Myocyte (in vitro differentiated cells): ENCODE measurements at regions not wholly inside any gene's neighbourhood (a gene's known extent, or its start where the extent isn't known, plus 50 kb on each side); places are given as distances from the start of the nearest gene placed in this dataset.
"Not testable (repeated sequence)": the region's sequence is repeated elsewhere in the genome, so short reads cannot be mapped to it uniquely, and the experiment has no call there.

Experiments used
- DNase-seq: peaks from one replicate; pipeline ENCODE4 v3.0.0-alpha.2; 2012; ENCODE audit warnings: low read depth

DNA sequence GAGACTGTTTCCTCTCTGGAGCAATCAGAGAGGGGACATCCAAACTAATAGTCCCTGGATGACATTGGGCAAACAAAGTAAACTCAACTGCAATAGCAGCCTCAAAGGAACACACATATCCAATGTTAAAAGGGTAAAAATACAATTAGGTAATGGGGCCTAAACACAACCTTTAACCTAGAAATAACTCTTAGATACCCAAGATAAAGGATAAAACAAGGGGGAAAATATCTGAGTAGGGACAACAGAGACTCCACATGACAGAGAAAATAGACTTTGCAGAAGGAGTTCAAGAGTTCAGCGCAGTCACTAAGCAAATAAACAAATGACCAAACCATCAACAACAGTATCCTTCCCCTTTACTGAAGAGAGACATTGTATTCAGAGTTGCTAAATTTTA lies 149.3 kb downstream of the FBXO4 start:
- DNase-seq: no peak

DNA sequence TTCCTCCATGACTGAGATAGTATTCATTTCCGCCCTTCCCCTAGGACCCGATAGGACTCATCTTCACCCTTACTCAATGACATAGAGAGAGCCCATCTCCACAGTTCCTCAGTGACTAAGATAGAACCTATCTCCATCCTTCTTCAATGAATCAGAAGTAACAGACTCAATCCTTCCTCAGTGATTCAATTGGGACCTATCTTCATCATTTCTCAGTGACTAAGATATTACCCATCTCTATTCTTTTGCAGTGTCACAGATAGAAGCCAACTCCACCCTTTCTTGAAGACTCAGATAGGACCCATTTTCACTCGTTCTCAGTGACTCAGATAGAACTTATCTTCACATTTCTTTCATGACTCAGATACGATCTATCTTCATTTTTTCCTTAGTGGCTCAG lies 164.6 kb downstream of the FBXO4 start:
- no peak for DNase-seq

DNA sequence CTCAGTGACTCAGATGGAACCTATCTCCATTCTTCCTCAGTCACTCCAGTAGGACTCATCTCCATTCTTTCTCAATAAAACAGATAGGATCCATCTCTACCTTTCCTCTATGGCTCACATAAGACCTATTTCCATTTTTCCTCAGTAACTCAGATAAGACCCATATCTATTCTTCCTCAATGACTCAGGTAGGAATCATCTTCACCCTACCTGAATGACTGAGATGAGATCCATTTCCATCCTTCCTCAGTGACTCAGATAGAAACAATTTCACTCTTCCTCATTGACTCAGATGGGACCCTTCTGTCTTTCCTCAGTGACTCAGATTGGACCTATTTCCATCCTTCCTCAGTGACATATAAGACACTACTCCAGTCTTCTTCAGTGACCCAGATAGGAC lies 165.1 kb downstream of the FBXO4 start:
- no peak for DNase-seq

DNA sequence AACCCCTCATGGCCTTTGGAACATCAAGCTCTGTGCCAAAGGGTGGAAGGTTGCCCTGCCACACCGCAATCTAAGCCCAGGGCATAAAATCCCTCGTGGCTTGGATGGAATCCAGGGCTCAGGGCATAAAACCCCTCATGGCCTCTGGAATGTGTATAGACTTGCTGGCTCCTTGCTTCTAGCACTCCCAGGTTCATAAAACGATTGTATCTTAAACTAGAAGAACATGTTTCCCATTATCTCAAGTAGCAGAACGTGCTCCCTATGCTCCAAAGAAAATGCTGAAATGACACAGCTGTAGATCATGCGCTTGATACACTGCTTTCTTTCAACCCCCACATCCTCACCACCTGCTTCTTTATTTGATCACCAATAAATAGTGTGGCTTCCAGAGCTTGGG lies 174.8 kb downstream of the FBXO4 start:
- not testable (repeated sequence) for DNase-seq

DNA sequence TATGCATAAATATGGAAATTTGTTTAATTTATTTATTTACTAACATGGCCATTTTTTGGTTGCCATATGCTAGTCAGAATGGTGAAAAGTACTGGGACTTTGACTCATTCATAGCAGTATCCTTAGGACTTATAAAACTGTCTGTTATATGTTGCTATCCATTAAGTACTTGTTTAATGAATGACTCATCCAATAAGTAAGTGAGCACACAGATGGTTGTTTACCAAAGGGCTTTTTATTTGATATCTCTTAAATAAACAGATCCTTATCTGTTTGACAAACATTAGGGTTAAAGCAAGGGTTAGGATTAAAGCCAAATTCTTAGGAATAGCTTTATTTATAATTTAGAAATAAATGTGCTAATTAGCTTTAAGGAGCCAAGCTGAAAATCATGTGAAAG lies 183.4 kb downstream of the FBXO4 start:
- DNase-seq: no peak

DNA sequence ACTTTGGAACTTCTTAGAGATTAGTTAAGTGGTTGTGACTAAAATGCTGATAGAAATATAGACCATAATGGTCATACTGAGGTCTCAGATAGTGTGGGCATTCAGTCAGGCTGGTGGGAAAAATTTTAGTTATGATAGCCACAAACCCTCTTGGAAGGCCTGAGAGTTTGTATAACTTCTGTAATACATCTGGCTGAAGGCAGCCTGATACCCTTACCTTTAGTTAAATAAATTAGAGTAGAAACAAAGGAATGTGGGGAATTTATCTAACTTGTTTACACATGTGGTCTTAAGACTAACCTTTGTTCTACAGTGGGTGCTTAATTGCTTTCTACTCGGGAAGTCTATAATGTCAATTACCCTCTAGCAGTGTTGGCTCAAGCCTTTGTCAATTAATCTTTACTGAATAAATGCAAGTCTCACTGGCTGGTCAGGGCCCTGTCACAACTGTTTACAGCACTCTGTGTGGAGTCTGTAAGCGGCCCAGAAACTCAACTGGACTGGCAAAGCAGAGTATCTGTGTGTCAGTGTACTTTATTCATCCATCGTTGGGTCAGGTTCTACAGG lies 184.0 kb downstream of the FBXO4 start:
- no peak for DNase-seq

DNA sequence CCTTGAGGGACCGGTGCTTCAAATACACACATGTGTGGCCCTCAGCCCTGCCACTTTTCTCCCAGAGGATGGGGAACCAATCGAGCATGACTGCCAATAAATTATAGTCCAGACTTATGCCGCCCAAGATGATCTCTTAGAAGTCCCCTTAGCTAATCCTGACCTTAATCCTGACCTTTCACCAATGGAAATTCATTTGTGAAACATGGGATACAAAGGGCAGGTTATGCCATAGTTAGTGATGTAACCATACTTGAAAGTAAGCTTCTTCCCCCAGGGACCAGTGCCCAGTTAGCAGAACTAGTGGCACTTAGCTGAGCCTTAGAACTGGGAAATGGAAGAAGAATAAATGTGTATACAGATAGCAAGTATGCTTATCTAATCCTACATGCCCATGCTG lies 190.6 kb downstream of the FBXO4 start:
- DNase-seq: not testable (repeated sequence)

DNA sequence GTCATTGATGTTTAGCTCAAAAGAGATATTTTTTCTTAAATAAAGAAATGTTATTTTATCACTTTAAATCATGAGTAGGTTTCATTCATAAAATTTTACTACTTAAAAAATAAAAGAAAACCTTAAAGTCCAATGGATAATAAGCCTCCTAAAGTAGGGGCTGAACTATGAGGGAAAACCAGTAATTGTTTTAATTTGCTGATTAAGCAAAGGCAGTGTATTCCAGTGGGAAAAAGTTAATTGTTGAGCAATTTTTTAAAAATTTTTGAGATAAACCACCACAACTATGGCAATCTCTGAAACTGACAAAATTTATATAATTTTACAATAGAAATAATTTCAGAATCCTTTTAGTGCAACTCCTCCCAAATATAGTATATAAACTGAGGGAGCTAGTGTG lies 195.0 kb downstream of the FBXO4 start:
- DNase-seq: no peak

DNA sequence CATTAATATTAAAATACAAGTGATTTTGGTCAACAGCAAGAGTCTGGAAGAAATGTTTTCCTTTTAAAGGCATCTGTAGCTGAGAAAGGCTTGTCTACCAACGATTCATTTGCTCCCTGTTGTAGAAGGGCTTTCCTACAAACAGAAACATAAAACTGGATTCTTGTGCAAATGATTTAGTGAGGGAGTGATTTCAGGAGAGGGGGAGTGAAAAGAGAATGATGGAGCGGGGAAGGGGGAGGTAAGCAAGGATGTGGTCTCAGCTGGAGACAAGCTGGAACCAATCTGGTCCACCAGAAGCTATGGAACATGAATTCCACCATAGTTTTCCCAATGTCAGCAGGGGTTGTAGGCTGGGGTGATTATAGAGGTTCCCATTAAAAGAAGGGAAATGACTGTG lies 196.3 kb downstream of the FBXO4 start:
- no peak for DNase-seq

DNA sequence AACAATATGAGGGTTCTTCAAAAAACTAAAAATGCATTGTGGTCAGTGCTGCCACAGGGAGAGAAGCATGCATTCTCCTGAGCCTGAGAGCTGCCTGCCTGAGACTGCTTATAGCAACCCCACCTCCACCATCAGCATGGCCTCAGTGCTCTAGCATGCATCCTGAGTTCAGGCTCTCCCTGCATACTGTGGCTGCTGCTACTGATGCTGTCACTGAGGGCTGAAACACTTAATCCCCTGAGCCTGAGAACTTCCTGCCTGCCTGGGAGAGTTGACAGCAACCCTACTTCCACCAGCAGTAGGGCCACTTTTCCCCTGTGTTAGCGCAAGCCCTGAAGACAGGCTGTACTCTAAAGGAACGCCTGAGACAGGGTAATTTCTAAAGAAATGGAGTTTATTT lies 206.0 kb downstream of the FBXO4 start:
- no peak for DNase-seq

DNA sequence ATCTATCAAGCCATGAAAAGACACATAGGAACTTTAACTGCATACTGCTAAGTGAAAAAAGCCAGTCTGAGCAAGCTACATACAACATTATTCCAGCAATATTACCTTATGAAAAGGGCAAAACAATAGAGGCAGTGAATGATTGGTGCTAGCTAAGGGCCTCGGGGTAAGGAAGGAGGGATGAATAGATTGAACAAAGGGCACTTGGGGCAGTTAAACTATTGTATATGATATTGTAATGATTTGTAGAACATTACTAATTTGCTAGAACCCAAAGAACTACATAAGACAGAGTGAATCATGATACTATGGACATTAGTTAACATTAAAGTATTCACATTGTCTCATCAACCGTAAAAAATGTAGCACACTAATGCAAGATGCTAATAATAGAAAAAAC lies 218.3 kb downstream of the FBXO4 start:
- DNase-seq: no peak

DNA sequence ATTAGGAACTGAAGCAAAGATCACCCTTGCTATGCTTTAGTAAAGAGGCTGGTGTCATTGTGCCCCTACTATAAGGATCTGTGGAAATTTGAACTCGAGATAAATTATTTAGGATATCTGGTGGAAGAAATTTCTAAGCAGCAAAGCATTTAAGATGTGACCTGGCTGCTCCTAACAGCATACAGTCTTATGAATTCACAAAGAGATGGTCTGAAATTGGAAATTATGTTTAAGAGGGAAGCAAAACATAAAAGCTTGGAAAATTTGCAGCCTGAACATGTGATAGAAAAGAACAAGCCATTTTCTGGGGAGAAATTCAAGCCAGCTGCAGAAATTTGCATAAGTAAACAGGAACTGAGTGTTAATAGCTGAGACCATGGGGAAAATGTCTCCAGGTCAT lies 223.7 kb downstream of the FBXO4 start:
- DNase-seq: no peak

DNA sequence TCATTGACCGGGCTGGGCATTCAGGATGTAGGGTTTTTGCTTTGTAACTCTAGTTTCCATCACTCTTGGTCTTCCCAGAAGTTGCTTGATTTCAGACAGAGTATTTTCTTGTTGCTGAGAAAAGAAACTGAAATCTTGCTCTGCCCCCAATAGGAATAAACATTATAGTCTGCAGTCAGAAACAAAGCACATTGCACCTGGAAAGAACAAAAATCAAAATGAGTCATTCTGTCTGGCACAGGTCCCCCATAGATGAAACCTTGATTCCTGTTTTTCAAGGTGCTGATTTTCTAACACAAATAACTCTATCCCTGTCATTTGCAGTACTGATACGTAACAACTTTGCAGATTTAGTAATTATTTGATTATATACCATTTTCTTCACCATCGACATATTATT lies 232.1 kb downstream of the FBXO4 start:
- DNase-seq: no peak

DNA sequence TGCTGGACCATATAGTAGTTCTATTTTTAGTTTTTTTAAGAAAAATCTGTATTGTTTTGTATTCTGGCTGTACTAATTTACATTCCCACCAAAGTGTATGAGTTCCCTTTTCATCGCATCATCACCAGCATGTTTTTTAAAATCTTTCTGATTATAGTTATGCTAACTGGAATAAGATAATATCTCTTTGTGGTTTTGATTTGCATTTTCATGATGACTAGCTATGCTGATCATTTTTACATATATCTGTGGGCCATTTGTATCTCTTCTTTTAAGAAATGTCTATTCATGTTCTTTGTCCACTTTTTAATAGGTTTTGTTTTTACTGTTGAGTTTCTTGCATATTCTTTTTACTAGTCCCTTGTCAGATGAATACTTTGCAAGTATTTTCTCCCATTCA lies 238.0 kb downstream of the FBXO4 start:
- no peak for DNase-seq

DNA sequence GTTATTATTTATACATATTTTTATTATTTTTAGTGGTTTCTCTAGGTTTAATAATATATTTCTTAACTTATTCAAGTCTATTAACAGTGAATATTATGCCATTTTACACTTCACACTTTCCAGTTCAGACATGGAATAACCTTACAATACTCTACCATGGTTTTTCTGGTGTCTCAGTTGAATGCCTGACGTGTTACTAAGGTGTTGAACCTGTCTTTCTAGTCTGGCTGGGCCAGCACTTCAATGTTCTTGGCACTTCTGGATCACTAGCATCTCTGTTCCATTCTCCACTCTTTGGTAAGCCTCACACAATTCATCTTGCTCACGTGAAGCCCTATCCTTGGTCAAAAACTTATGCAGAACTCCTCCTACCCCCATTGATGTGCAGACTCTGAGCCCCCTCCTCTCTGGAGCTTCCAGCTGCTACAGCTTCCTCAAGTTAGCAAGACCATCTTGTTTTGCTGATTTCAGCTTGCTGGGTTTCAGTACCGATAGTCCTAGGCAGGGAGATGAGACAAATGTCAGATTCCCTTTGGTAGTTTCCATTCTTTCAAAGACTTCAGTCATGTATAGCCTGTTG lies 243.1 kb downstream of the FBXO4 start:
- DNase-seq: no peak

DNA sequence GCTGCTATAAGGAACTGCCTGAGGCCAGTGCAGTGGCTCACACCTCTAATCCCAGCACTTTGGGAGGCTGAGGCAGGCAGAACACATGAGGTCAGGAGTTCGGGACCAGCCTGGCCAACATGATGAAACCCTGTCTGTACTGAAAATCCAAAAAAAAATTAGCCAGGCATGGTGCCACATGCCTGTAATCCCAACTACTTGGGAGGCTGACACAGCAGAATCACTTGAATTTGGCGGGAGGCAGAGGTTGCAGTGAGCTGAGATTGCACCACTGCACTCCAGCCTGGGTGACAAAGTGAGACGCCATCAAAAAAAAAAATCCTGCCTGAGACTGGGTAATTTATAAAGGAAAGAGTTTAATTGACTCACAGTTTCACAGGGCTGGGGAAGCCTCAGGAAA lies 247.1 kb upstream of the GHR start:
- DNase-seq: not testable (repeated sequence)

DNA sequence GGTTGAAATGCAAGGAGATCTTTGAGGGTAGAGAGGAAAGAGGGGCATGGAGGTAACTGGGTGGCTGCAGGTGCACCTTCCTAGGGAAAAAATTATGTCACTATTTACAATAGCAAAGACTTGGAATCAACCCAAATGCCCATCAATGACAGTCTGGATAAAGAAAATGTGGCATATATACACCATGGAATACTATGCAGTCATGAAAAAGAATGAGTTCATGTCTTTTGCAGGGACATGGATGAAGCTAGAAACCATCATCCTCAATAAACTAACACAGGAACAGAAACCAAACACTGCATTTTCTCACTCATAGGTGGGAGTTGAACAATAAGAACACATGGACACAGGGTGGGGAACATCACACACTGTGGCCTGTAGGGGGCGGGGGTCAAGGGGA lies 243.4 kb upstream of the GHR start:
- DNase-seq: not testable (repeated sequence)

DNA sequence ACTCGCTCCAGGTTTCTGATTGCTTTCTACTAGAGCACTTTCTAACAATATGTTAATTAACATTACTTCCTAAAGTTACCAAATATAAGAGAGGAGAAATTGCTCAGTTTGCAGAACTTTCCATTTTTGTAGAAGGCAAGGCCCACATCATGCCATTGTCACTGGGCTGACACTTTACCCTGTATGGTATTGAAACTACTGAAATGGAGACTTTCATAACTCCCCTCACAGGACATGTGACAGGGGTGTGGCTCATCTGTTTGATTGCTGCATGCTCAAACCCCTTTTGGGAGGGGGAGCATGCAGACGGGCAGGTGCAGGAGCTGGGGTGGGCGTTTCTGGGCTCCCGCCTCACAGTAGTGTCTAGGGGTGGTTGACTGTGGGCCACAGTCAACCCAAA lies 206.3 kb upstream of the GHR start:
- no peak for DNase-seq

DNA sequence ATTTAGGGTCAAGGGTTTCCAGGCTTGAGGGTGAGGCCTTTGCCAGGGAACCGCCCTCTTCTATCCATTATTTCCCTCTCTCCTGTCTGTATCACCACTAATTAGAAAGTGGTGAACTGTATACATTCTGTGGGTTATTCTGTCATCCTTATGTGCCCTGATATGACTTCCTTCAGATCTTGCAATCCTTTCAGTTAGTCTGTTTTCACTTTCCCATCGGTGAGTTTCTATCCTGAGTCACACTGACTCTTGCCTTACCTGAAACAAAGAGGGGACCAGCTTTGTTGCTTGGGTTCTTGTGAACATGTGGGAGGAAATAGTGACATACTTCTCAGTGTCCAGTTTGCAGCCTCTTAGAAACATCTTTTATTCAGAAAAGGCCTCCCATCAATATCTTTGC lies 205.4 kb upstream of the GHR start:
- DNase-seq: no peak

DNA sequence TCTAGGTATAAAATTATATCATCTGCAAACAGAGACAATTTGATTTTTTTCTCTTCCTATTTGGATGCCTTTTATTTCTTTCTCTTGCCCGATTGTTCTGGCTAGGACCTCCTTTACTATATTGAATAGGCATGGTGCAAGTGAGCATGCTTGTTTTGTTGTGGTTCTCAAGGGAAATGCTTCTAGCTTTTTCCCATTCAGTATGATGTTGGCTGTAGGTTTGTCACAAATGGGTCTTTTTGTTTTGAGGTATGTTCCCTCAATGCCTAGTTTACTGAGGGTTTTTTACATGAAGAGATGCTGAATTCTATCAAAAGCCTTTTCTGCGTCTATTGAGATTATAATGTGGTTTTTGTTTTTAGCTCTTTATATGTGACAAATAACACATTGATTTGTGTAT lies 198.2 kb upstream of the GHR start:
- DNase-seq: no peak

DNA sequence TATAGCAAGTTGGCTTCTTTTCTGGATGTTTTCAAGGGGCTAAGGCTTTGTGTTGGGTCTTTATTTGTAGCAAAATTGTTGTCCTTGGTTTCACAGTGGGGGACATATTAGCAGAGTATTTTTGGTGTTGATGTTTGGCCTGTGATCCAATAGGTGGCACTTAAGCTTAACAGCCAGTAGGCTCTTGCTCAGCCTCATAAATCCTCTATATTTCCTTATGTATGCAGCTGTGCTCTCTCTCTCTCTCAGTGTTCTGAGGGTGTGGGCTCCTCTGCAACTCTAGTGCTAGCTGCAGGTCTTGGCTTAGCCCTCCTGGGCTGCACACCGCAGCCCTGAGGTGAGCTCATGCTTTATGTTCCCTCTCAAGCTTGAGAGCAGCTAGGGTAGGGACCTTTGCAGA lies 195.0 kb upstream of the GHR start:
- no peak for DNase-seq

DNA sequence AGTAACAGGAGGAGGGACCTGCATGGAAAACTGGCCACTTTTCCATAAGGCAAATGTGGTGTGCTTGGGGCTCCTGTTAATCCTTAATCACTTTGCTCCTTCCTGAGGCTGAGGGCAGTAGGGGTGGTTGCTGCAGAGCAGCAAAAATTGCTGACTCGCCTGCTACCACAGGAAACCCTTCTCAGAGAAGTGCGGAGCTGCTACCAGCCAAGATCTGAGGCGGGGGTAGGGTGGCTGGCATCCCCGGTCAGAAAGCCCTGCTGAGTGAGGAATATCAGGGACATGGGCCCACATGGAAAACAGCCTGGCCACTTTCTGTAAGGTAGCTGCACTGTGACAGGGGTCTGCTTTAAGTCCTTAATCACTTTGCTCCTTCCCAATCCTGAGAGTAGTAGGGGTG lies 192.4 kb upstream of the GHR start:
- no peak for DNase-seq

DNA sequence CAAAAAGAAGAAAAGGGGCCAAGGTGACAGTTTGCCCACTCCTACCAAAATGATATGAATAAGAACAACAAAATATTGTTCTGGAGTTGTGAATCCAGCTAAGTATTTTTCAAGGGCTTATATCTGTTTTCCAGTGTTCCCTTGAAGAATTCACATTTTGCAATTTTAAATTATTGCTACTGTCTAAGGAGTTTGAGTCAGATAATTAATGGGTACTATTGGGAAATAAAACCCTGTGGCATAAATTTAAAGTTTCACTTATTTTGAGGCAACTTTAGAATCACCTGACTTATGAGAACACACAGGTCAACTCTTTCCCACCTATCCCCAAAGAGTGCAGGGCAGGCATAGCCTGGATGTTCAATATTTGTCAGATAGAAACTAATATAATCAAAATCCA lies 188.0 kb upstream of the GHR start:
- no peak for DNase-seq

DNA sequence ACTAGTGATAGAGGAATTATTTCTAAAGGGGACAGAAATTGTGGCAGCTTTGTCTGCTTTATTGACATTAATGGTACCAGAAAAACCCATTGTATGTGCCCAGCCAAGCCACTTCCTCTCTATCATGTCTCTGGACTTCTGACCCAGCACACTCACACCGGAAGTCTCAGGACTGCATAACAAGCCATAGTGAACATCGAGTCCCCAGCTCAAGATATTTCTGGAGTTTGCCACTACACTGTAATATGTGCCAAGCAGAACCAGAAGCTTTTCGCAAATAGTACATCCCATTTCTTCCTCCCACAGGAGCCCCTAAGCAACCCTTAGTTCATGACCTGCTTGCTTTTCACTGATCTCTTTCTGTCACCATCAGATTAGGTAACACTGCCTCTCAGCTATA lies 187.4 kb upstream of the GHR start:
- no peak for DNase-seq
